Breast epithelium (tissue), 3 donors: ENCODE measurements at regions not wholly inside any gene's neighbourhood (a gene's known extent, or its start where the extent isn't known, plus 50 kb on each side); places are given as distances from the start of the nearest gene placed in this dataset.

Experiments
- CTCF ChIP-seq, 3 donors: fragments of 450-650 bp; IDR thresholded peaks; one replicate each; pipeline ENCODE4 v1.5.1; 2016 to 2017; ENCODE audit warnings: antibody characterized with exemption in 3 of 3, mild to moderate bottlenecking in 3 of 3, moderate library complexity in 3 of 3
- POLR2AphosphoS5 ChIP-seq, 3 donors: sonication (generic); formaldehyde crosslinking; IDR thresholded peaks; one replicate each; pipeline ENCODE4 v1.6.1; 2017; ENCODE audit warnings: antibody characterized with exemption in 3 of 3

GRCh38 chr2:67515538-67515937, 118.4 kb downstream of the ETAA1 start:
- TF ChIP-seq CTCF (IDR thresholded peaks at IDR 0.05) (no peak), POLR2AphosphoS5 (IDR thresholded peaks at IDR 0.05) (no peak)
